ENCODE measurements at regions not wholly inside any gene's neighbourhood (a gene's known extent, or its start where the extent isn't known, plus 50 kb on each side); places are given as distances from the start of the nearest gene placed in this dataset.
"Not testable (repeated sequence)": the region's sequence is repeated elsewhere in the genome, so short reads cannot be mapped to it uniquely, and the experiment has no call there.

- H3K9me3 ChIP-seq (ENCODE audit: control insufficient read depth, insufficient read depth, low read length), result no peaks in the 10 kb centered on the region
- no peaks in the 10 kb centered on the region for H3K4me1 ChIP-seq (ENCODE audit: control insufficient read depth, insufficient read depth, low read length)
- H3K4me3 ChIP-seq (ENCODE audit: low read depth, low read length), result no peak overlapping the region
- H3K9ac ChIP-seq (ENCODE audit: low read depth, low read length), result no peak overlapping the region
- no peaks in the 10 kb centered on the region for H3K27me3 ChIP-seq (ENCODE audit: control insufficient read depth, insufficient read depth, low read length)
- no peaks in the 10 kb centered on the region for H3K36me3 ChIP-seq (ENCODE audit: control insufficient read depth, insufficient read depth, low read length)
These were observed 275.2 kb downstream of the TRIML1 start for GRCh38 chr4:188414441-188414840.

DNA sequence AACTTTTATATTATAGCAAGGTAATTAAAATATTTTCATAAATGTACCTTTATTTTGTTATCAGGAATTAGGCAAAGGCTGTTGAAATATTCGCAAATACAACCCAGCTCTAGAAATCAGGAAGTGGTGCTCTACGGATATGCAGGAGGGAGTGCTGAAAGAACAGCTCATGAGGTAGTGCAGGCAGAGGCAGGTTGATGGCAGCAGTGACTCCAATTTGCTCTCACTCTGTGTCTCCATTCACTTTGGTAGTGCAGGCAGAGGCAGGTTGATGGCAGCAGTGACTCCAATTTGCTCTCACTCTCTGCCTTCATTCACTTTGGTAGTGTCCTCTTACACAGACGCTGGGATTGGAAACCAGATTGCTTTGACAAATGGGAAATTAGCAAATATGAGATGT lies 277.9 kb downstream of the TRIML1 start:
- Histone ChIP-seq H3K4me3 (ENCODE audit: low read depth, low read length) (no peak overlapping the region), H3K9me3 (ENCODE audit: control insufficient read depth, insufficient read depth, low read length) (no peaks in the 10 kb centered on the region), H3K36me3 (ENCODE audit: control insufficient read depth, insufficient read depth, low read length) (no peaks in the 10 kb centered on the region), H3K9ac (ENCODE audit: low read depth, low read length) (no peak overlapping the region), H3K4me1 (ENCODE audit: control insufficient read depth, insufficient read depth, low read length) (no peaks in the 10 kb centered on the region), H3K27me3 (ENCODE audit: control insufficient read depth, insufficient read depth, low read length) (no peaks in the 10 kb centered on the region)

GRCh38 chr4:188423039-188423438 lies 283.8 kb downstream of the TRIML1 start:
- H3K4me3 ChIP-seq (ENCODE audit: low read depth, low read length), result no peak overlapping the region
- H3K9me3 ChIP-seq (ENCODE audit: control insufficient read depth, insufficient read depth, low read length), result no peaks in the 10 kb centered on the region
- H3K4me1 ChIP-seq (ENCODE audit: control insufficient read depth, insufficient read depth, low read length), result no peaks in the 10 kb centered on the region
- no peaks in the 10 kb centered on the region for H3K27me3 ChIP-seq (ENCODE audit: control insufficient read depth, insufficient read depth, low read length)
- H3K36me3 ChIP-seq (ENCODE audit: control insufficient read depth, insufficient read depth, low read length), result no peaks in the 10 kb centered on the region
- no peak overlapping the region for H3K9ac ChIP-seq (ENCODE audit: low read depth, low read length)

DNA sequence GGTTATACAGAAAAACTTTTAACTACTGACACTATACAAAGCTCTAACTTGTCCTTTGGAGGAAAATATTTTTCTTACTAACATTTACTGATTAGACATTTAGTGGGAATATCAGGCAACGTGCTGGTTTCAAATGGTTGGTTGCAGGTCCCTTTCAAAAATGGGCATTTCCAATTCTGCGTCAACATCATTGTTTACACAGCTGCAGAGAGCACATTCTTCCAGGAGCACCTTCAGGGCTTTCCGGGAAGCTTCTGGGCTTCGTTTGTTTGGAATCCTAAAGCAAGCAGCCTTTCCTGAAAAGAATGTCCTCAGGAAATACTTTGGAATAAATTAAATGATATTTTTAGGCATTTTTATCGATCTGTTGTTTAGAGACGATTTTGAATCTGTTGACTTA lies 289.7 kb downstream of the TRIML1 start:
- no peaks in the 10 kb centered on the region for H3K36me3 ChIP-seq (ENCODE audit: control insufficient read depth, insufficient read depth, low read length)
- no peaks in the 10 kb centered on the region for H3K9me3 ChIP-seq (ENCODE audit: control insufficient read depth, insufficient read depth, low read length)
- H3K27me3 ChIP-seq (ENCODE audit: control insufficient read depth, insufficient read depth, low read length), result no peaks in the 10 kb centered on the region
- H3K9ac ChIP-seq (ENCODE audit: low read depth, low read length), result no peak overlapping the region
- H3K4me3 ChIP-seq (ENCODE audit: low read depth, low read length), result no peak overlapping the region
- H3K4me1 ChIP-seq (ENCODE audit: control insufficient read depth, insufficient read depth, low read length), result peaks cover 12% of the 10 kb centered on the region

GRCh38 chr4:188429965-188430364 lies 290.7 kb downstream of the TRIML1 start:
- H3K9ac ChIP-seq (ENCODE audit: low read depth, low read length), result no peak overlapping the region
- no peaks in the 10 kb centered on the region for H3K36me3 ChIP-seq (ENCODE audit: control insufficient read depth, insufficient read depth, low read length)
- no peaks in the 10 kb centered on the region for H3K27me3 ChIP-seq (ENCODE audit: control insufficient read depth, insufficient read depth, low read length)
- H3K4me3 ChIP-seq (ENCODE audit: low read depth, low read length), result no peak overlapping the region
- H3K9me3 ChIP-seq (ENCODE audit: control insufficient read depth, insufficient read depth, low read length), result no peaks in the 10 kb centered on the region
- peaks cover 12% of the 10 kb centered on the region for H3K4me1 ChIP-seq (ENCODE audit: control insufficient read depth, insufficient read depth, low read length)

- Histone ChIP-seq H3K27me3 (ENCODE audit: control insufficient read depth, insufficient read depth, low read length) (no peaks in the 10 kb centered on the region), H3K36me3 (ENCODE audit: control insufficient read depth, insufficient read depth, low read length) (no peaks in the 10 kb centered on the region), H3K4me3 (ENCODE audit: low read depth, low read length) (no peak overlapping the region), H3K9ac (ENCODE audit: low read depth, low read length) (no peak overlapping the region), H3K4me1 (ENCODE audit: control insufficient read depth, insufficient read depth, low read length) (peaks cover 12% of the 10 kb centered on the region), H3K9me3 (ENCODE audit: control insufficient read depth, insufficient read depth, low read length) (no peaks in the 10 kb centered on the region)
These were observed 291.1 kb downstream of the TRIML1 start for GRCh38 chr4:188430384-188430783.

DNA sequence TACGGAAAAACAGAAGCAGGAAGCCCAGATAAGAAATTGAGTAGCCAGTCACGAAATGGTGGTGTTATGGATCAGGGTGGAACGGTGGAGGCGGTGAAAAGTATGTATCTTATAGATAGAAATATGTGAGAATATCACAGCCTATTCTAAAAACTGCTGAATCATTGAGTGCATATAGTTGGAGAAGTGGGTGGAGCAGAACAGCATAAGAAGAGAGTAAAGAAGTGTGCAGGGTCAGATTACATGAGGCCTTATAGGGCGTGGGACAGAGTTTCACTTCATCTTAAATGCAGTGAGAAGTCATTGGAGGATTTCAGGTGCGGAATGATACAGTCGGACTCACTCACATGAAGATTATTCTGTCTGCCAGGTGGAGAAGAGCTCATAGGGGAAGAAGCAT lies 293.1 kb downstream of the TRIML1 start:
- H3K9me3 ChIP-seq (ENCODE audit: control insufficient read depth, insufficient read depth, low read length), result no peaks in the 10 kb centered on the region
- H3K4me3 ChIP-seq (ENCODE audit: low read depth, low read length), result no peak overlapping the region
- no peak overlapping the region for H3K9ac ChIP-seq (ENCODE audit: low read depth, low read length)
- no peaks in the 10 kb centered on the region for H3K36me3 ChIP-seq (ENCODE audit: control insufficient read depth, insufficient read depth, low read length)
- no peaks in the 10 kb centered on the region for H3K27me3 ChIP-seq (ENCODE audit: control insufficient read depth, insufficient read depth, low read length)
- peaks cover 22% of the 10 kb centered on the region for H3K4me1 ChIP-seq (ENCODE audit: control insufficient read depth, insufficient read depth, low read length)

GRCh38 chr4:188433741-188434315 lies 294.6 kb downstream of the TRIML1 start:
- no peaks in the 10 kb centered on the region for H3K9me3 ChIP-seq (ENCODE audit: control insufficient read depth, insufficient read depth, low read length)
- no peak overlapping the region for H3K4me3 ChIP-seq (ENCODE audit: low read depth, low read length)
- no peaks in the 10 kb centered on the region for H3K36me3 ChIP-seq (ENCODE audit: control insufficient read depth, insufficient read depth, low read length)
- no peak overlapping the region for H3K9ac ChIP-seq (ENCODE audit: low read depth, low read length)
- H3K4me1 ChIP-seq (ENCODE audit: control insufficient read depth, insufficient read depth, low read length), result peaks cover 26% of the 10 kb centered on the region
- no peaks in the 10 kb centered on the region for H3K27me3 ChIP-seq (ENCODE audit: control insufficient read depth, insufficient read depth, low read length)

- H3K36me3 ChIP-seq (ENCODE audit: control insufficient read depth, insufficient read depth, low read length), result no peaks in the 10 kb centered on the region
- peaks cover 22% of the 10 kb centered on the region for H3K4me1 ChIP-seq (ENCODE audit: control insufficient read depth, insufficient read depth, low read length)
- H3K9ac ChIP-seq (ENCODE audit: low read depth, low read length), result no peak overlapping the region
- no peak overlapping the region for H3K4me3 ChIP-seq (ENCODE audit: low read depth, low read length)
- no peaks in the 10 kb centered on the region for H3K27me3 ChIP-seq (ENCODE audit: control insufficient read depth, insufficient read depth, low read length)
- no peaks in the 10 kb centered on the region for H3K9me3 ChIP-seq (ENCODE audit: control insufficient read depth, insufficient read depth, low read length)
These were observed 295.4 kb downstream of the TRIML1 start for GRCh38 chr4:188434643-188435042.

GRCh38 chr4:188435381-188435780 lies 296.1 kb downstream of the TRIML1 start:
- H3K27me3 ChIP-seq (ENCODE audit: control insufficient read depth, insufficient read depth, low read length), result no peaks in the 10 kb centered on the region
- no peaks in the 10 kb centered on the region for H3K9me3 ChIP-seq (ENCODE audit: control insufficient read depth, insufficient read depth, low read length)
- H3K4me1 ChIP-seq (ENCODE audit: control insufficient read depth, insufficient read depth, low read length), result peaks cover 16% of the 10 kb centered on the region
- H3K4me3 ChIP-seq (ENCODE audit: low read depth, low read length), result no peak overlapping the region
- no peaks in the 10 kb centered on the region for H3K36me3 ChIP-seq (ENCODE audit: control insufficient read depth, insufficient read depth, low read length)
- H3K9ac ChIP-seq (ENCODE audit: low read depth, low read length), result no peak overlapping the region

- H3K4me1 ChIP-seq (ENCODE audit: control insufficient read depth, insufficient read depth, low read length), result peaks cover 14% of the 10 kb centered on the region
- no peaks in the 10 kb centered on the region for H3K36me3 ChIP-seq (ENCODE audit: control insufficient read depth, insufficient read depth, low read length)
- no peaks in the 10 kb centered on the region for H3K27me3 ChIP-seq (ENCODE audit: control insufficient read depth, insufficient read depth, low read length)
- H3K4me3 ChIP-seq (ENCODE audit: low read depth, low read length), result no peak overlapping the region
- H3K9me3 ChIP-seq (ENCODE audit: control insufficient read depth, insufficient read depth, low read length), result no peaks in the 10 kb centered on the region
- no peak overlapping the region for H3K9ac ChIP-seq (ENCODE audit: low read depth, low read length)
These were observed 298.3 kb downstream of the TRIML1 start for GRCh38 chr4:188437535-188437934.

- not testable (repeated sequence) for H3K4me3 ChIP-seq (ENCODE audit: low read depth, low read length); H3K9ac ChIP-seq (ENCODE audit: low read depth, low read length); H3K9me3 ChIP-seq (ENCODE audit: control insufficient read depth, insufficient read depth, low read length); H3K36me3 ChIP-seq (ENCODE audit: control insufficient read depth, insufficient read depth, low read length); H3K27me3 ChIP-seq (ENCODE audit: control insufficient read depth, insufficient read depth, low read length)
- H3K4me1 ChIP-seq (ENCODE audit: control insufficient read depth, insufficient read depth, low read length), result peaks cover 14% of the 10 kb centered on the region
These were observed 299.2 kb downstream of the TRIML1 start for GRCh38 chr4:188438391-188438824.

All from iPS-15b (cell line).